Activated T-cell treated with anti-CD3 and anti-CD28 coated beads for 24 hours (primary cell): ENCODE measurements at regions not wholly inside any gene's neighbourhood (a gene's known extent, or its start where the extent isn't known, plus 50 kb on each side); places are given as distances from the start of the nearest gene placed in this dataset.

Experiments
- DNase-seq: peaks from one replicate; pipeline ENCODE4 v3.0.0-alpha.2; 2020; ENCODE audit warnings: low read depth

DNA sequence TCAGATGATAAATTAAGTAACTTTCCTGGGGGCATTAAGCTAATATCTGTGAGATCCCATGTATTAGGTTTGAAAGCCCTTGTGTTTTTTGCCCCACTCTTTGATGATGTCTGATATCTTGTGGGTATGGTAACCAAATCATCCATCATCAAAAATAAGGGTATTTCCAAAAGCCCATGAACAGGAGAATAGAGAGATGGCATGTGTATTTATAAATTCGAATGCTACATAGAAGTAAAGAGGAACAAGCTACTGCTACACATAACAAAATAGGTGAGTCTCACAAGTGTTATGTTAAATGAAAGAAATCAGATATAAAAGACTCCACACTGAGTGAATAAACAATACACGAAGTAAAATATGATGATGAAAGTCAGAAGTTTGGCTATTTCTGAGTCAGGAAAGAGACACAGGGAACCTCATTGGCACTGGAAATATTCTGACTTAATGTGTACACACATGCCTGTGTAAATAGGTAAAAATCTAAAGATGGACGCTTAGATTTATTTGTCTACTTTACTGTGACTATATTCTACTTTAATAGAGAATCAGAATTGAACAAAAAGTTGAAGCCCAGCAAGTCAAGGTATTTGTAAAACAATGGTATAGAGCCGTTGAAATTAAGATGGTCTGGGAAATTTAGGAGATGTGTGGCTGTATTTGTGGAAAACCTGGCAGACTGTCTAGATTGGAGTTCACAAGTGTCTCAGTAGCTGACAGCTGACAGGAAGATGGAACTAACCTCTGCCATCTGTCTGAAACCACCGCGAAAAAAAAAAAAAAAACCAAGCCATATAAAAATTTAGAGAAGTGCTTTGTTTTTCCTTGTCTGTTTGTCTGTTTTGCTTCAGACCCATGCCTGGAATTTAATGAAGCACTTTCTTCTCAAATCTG lies 111.0 kb upstream of the TGFBR2 start:
- DNase-seq, result no peak

DNA sequence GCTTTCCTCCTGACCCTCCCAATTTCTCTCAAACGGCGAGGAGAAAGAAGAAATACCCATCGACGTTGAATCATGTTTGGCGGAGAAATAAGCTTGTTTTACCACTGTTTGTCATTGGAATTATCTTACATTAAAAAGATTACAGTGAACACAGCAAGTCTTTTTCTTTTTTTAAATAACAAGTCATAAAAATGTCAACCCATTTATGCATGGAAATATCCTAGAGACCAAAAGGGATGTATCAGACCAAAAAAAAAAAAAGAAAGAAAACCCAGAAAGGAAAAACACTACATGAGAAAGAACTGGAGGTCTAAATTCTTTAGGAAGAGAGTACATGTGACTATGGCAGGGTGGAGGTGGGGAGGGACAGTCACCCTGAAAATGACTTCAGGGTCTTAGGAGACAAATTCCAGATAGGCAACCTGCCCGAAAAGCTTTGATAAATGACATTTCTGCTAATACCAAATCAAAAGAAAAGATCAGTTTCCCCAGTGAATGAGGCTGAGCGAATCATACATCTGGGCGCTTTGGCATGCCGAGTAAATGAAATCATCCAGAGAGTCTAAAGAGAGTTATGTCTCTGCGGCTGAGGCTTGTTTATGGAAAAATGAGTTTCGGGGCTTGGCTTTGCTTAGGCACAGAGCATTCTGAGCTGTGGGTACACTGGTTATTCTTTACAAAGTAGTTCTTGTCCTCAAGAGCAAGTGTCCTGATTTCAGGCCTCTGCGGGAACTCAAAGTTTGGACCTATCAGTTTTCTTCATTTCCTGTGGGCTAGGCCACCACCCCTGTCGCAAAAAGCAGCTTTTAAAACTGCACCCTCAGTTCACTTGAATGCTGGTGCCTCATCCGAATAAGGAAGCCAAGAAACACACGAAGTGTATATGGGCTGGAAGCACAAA lies 110.1 kb upstream of the TGFBR2 start:
- DNase-seq, result no peak

GRCh38 chr3:30498587-30498967 lies 107.8 kb upstream of the TGFBR2 start:
- no peak for DNase-seq

- DNase-seq, result no peak
These were observed 105.6 kb upstream of the TGFBR2 start for GRCh38 chr3:30500666-30501399.

GRCh38 chr3:30501526-30501925 lies 104.9 kb upstream of the TGFBR2 start:
- no peak for DNase-seq

DNA sequence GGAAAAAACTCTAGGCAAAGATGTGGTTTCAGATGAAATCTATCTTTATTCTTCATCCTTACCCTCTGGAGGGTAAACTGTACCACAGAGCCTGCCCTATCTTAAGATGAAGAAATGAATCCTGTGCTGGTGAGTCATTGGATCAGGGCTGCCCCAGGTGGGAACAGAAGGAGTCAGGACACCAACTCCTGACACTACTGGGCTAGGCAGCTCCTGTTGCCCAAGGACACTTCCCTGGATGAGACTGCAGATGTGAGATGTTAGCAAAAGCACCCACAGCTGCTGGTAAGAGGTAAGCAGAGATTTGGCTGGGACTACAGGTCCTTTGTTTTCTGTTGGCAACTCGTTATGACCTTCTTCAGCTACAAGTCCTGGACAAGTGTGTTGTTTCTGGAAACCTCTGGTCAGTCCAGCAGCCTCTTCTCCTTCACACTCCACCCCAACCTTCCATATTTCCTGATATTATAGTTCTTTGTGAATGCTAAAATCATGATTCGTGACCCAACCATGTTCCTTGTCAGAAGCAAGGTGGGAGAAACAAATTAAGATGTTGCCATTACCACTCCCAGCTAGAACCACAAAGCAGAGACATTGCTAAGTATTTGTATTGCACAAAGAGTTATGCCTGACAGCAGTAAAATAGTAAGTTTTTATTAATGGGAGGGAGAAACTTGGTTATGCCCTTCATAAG lies 104.2 kb upstream of the TGFBR2 start:
- DNase-seq, result no peak

DNA sequence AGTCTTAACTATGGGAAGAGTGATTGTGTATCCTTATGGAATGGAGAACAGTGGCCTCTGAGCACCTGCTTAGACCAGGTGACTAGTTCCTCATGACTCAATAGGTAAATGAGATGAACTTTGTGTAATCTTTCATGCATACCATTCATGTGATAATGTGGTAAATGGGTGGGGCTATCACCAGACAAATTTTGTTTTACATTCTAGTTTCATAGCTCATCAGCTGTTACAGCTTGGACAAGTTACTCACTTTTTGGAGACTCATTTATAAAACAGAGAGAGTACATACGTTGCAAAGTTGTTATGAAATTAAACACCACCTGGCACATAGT lies 103.7 kb upstream of the TGFBR2 start:
- DNase-seq, result no peak

GRCh38 chr3:30503446-30503845 lies 103.0 kb upstream of the TGFBR2 start:
- no peak for DNase-seq

DNA sequence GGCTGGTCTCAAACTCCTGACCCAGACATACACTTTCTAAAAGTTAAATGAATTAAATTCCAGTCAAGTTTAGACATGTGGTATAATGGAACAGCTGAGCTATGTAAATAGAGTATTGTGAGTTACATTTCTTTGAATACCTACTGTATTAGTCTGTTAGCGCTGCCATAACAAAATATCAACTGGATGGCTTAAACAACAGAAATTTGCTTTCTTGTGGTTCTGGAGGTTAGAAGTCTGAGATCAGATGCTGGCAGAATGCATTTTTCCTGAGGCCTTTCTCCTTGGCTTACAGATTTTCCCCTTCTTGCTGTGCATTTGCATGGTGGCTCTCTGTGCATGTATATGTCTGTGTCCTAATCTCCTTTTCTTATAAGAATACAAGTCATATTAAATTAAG lies 101.5 kb upstream of the TGFBR2 start:
- no peak for DNase-seq

DNA sequence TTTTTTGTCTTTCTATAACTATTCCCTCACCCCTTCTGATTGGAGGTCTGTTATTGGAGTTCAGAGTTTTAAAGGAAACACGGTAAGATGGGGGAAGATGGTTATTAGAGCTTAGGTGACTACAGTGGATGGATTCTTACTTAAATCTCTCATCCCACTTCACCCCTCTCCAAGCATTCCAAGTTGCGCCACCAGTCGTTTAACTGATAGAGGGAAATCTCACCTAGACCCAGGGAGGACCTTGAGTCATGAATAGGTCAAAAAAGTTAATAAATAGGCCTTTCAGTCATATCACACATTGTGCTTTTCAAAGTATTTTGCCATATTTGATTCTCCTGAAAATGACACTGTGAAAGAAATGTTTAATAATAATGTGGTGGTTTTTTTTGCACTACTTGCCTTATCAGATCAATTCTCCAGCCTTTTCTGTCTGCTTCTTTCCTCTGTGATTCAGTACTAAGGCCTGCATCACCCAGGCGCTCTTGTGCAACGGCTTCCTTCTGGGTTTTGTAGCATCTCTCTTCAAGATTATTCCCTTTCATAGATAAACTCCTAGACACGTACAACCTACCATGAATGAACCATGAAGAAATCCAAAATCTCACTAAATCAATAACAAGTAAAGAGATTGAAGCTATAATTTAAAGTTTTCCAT lies 100.4 kb upstream of the TGFBR2 start:
- DNase-seq, result no peak

- no peak for DNase-seq
These were observed 98.1 kb upstream of the TGFBR2 start for GRCh38 chr3:30508339-30508738.

DNA sequence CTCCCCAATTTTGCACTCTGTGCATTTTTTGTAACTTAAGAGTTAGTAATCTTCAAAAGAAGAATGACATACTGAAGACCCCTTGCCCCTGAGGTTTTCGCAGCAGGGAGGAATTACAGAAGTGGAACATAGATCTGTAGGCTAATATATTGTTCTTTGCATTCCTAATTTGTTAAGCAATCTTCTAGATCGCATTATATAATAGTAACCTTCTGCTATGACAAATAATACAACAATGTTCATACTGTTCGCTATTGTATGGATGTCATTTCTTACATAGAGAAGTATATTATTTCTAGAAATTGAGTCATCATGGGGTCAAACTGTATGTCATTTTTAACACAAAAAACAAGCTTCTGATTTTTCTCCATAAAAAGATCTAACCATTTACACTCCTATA lies 95.8 kb upstream of the TGFBR2 start:
- no peak for DNase-seq

GRCh38 chr3:30511524-30512251 lies 94.7 kb upstream of the TGFBR2 start:
- DNase-seq, result no peak

DNA sequence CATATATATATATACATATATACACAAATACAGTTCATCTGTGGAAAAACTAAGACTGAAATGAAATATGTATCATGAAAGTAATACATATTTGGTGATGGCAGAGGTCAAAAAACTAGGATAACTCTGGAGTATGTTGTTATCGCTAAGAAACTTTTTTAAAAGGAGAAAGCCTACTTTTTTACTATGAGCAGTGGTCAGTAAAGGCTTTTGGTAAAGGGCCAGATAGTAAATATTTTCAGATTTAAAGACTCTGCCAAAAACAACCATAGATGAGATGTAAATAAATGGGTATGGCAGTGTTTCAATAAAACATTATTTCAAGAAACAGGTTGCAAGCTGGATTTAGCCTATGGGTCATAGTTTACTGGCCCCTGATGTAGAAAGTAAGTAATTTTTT lies 93.8 kb upstream of the TGFBR2 start:
- DNase-seq, result no peak

DNA sequence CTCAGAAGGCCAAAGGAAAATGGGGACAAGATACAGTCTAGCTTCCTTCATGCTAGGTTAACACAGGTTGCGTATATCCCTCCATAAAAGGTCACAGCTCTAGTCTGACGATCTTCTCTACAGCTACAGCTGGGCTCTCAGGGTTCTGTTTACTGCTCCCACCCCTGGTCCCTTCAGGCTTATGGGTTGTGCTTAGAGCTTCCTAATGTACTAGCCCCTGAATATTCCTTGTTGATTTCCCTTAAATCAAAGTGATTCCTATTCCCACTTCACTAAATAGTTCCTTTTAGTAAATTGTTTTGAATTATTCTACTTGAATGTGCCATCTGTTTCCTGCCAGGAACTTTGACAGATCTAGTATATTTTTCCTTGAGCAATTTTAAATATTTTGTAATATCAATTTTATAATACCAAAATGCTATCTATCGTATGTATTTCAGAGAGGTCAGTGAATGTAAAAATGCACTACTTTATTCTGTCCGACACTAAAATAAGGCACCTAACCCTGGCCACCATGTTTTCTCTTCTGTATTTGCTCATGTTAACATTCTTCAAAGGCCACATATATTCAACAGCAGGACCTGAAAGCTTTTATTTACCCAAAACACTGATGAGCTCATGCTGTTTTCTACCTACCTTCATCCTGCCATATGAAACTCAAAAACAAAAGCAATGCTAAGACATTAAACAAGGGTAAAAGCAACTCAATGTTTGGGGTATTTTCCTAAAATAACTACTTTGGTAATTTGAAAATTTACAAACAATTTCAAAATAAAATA lies 92.8 kb upstream of the TGFBR2 start:
- no peak for DNase-seq

DNA sequence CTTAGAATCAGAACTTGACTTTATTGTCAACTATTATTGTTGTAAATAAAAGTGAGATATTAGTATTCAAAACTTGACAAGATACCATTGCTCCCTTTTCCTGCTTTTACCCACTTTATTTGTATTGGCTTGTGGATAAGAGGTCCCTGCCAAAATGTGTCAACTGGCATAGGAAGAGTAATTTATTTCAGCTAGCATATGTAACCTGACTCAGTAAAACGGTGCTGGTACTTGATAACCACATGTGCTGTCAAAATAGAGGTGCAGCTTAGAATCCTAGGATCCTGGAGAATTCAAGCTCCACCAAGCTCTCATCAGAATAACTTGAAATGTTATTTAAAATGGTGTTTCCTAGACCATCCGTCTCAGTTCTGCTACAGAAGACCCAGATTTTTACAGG lies 90.2 kb upstream of the TGFBR2 start:
- no peak for DNase-seq

GRCh38 chr3:30518181-30518864 lies 88.1 kb upstream of the TGFBR2 start:
- no peak for DNase-seq

GRCh38 chr3:30518872-30519271 lies 87.5 kb upstream of the TGFBR2 start:
- DNase-seq, result no peak

- no peak for DNase-seq
These were observed 85.7 kb upstream of the TGFBR2 start for GRCh38 chr3:30520699-30521098.
